Large intestine (tissue), 3 donors: ENCODE measurements at regions not wholly inside any gene's neighbourhood (a gene's known extent, or its start where the extent isn't known, plus 50 kb on each side); places are given as distances from the start of the nearest gene placed in this dataset.
"Not testable (repeated sequence)": the region's sequence is repeated elsewhere in the genome, so short reads cannot be mapped to it uniquely, and the experiment has no call there.

Source experiments
- DNase-seq, 2 donors: peaks; one replicate each; pipeline versions ENCODE4 v3.0.0 to v3.0.0-alpha.2; 2013
- H3K27ac ChIP-seq: one replicate; pipeline ENCODE4 v1.5.1; 2013; ENCODE audit warnings: low read length
- H3K27me3 ChIP-seq: 2 replicates; pipeline ENCODE4 v1.6.1; 2013; ENCODE audit warnings: low read length; ENCODE audit not compliant: control insufficient read depth, insufficient read depth
- H3K36me3 ChIP-seq: 2 replicates; pipeline ENCODE4 v1.6.1; 2013; ENCODE audit warnings: low read length; ENCODE audit not compliant: control insufficient read depth, insufficient read depth
- H3K4me1 ChIP-seq: one replicate; pipeline ENCODE4 v1.6.1; 2013; ENCODE audit warnings: low read length; ENCODE audit not compliant: control insufficient read depth, insufficient read depth
- H3K4me3 ChIP-seq: one replicate; pipeline ENCODE4 v1.5.1; 2013; ENCODE audit warnings: low read length
- H3K9me3 ChIP-seq: one replicate; pipeline ENCODE4 v1.6.1; 2013; ENCODE audit warnings: mild to moderate bottlenecking, low read depth, low read length, moderate library complexity; ENCODE audit not compliant: control insufficient read depth
- WGBS: methylation state at CpG from one replicate; pipeline ENCODE4 v1.1.5; 2013; ENCODE audit warnings: low lambda C conversion rate; ENCODE audit not compliant: insufficient coverage; 5-methylcytosine and 5-hydroxymethylcytosine counted together

DNA sequence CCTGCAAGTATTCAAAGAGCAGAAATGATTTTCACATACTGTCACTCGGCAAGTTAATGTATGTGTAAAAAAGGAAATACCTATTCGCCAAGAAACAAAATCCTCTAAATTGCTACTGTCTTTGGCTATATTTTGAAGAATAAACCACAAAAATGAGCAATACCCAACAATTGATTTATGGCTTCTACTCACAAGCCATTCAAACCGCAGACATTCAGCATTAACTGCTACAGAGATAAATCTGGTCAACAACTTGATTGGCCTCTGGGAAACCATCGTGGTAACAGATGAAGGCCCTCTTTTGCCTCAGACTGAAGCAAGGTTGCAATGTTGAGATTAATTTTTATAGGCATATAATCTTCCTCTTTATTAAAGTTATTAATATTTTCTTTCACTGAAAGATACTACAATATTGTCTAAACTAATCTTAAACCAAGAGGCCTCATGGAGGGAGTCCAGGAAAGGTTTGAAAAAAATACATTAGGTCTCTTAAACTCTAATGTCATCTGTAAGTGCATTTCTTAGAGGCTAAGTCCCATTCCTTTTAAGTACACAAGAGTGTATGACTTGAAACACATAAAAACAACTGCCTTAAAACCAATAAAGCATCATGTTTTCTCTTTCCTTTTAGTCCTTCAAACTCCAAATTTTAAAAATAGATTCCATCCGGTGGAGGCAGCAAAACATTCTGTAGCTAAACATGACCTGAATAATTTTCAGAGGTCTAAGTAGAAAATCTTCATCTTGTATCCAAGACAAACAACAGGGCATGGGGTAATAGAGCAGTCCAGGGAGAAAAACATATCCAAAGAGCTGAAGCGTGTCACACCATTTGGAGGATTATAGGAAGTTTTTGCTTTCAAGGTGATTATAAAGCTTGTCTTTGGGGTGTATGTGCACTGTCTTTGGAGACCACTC lies 162.4 kb upstream of the TGFBR2 start:
- WGBS = no CpG with 5 or more reads among the region's 6 CpGs
- no peak for DNase-seq
- H3K9me3 ChIP-seq = no peaks in the 10 kb centered on the region
- no peaks in the 10 kb centered on the region for H3K4me1 ChIP-seq
- no peaks in the 10 kb centered on the region for H3K36me3 ChIP-seq
- no peaks in the 10 kb centered on the region for H3K27me3 ChIP-seq
- no peak overlapping the region for H3K4me3 ChIP-seq
- no peak overlapping the region for H3K27ac ChIP-seq

DNA sequence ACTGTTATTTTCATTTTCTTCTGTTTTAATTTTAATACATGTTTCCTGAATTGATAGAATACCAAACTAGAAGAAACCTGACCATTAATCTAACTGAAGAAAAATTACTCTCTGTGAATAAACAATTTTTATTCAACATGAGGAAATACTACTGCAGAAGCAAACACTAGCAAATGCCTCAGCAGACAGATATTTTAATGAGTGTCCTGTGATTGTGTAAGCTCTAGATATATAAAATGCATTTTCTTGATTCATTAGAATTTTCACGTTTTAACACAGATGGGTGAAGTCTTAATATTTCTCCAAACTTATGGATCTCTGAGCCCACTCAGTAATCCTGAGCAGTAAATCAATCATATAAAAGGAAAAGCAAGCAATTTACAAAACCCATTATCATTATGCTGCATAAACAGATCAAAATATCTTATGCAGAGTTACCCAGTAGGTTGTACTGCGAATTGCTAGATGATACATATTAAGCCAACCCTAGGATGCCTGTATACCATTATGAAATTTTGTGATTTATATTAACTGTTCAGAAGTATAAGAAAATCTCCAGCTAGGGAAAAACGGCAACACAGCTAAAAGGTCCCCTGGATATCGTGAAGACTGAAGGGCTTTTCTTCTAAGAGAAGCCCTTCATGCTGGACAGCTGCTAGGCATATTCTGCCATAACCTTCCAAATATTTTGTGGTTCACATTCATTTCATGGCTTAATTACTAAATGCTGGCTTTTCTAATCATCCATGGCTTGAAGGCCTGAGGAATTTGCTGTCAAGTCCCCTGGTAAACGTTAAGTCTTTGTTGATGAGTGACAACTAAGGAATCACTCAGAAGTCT lies 157.7 kb upstream of the TGFBR2 start:
- H3K27me3 ChIP-seq = no peaks in the 10 kb centered on the region
- no peaks in the 10 kb centered on the region for H3K4me1 ChIP-seq
- WGBS = 86% methylated on average over 1 of the region's 5 CpGs
- H3K4me3 ChIP-seq = no peak overlapping the region
- no peaks in the 10 kb centered on the region for H3K9me3 ChIP-seq
- DNase-seq = no peak
- no peaks in the 10 kb centered on the region for H3K36me3 ChIP-seq
- no peak overlapping the region for H3K27ac ChIP-seq

DNA sequence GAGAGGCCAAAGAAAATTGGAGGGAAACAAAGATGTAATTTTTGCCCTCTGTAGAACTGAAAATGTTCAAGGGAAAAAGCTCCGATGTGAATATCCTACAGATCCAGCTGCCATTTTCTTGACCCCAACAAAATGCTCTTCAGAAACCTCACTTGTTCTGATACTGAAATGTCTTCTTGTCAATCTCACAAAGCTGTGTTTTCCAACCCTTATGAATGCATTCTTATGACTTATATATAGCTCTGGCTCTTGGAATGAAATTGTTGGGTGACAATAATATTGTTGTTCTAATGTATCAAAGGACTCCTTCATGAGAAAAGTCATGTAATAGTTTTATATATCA lies 157.1 kb upstream of the TGFBR2 start:
- no peaks in the 10 kb centered on the region for H3K27me3 ChIP-seq
- DNase-seq = no peak
- no peaks in the 10 kb centered on the region for H3K4me1 ChIP-seq
- no peaks in the 10 kb centered on the region for H3K36me3 ChIP-seq
- WGBS = no CpG with 5 or more reads among the region's 1 CpG
- no peaks in the 10 kb centered on the region for H3K9me3 ChIP-seq
- H3K4me3 ChIP-seq = no peak overlapping the region
- H3K27ac ChIP-seq = no peak overlapping the region

- H3K4me3 ChIP-seq = no peak overlapping the region
- no peaks in the 10 kb centered on the region for H3K9me3 ChIP-seq
- 83% methylated on average over 2 of the region's 3 CpGs for WGBS
Observed at GRCh38 chr3:30452446-30452845, 154.0 kb upstream of the TGFBR2 start.

GRCh38 chr3:30453360-30454039 lies 152.9 kb upstream of the TGFBR2 start:
- H3K9me3 ChIP-seq = no peaks in the 10 kb centered on the region
- no peak for DNase-seq
- no peak overlapping the region for H3K4me3 ChIP-seq
- WGBS = 96% methylated on average over 3 of the region's 4 CpGs
- no peak overlapping the region for H3K27ac ChIP-seq
- H3K36me3 ChIP-seq = no peaks in the 10 kb centered on the region
- no peaks in the 10 kb centered on the region for H3K4me1 ChIP-seq
- no peaks in the 10 kb centered on the region for H3K27me3 ChIP-seq

More at GRCh38 chr3:30452446-30452845, 154.0 kb upstream of the TGFBR2 start:
- Histone ChIP-seq H3K27ac (no peak overlapping the region), H3K4me1 (no peaks in the 10 kb centered on the region), H3K27me3 (no peaks in the 10 kb centered on the region), H3K36me3 (no peaks in the 10 kb centered on the region)
- no peak for DNase-seq

DNA sequence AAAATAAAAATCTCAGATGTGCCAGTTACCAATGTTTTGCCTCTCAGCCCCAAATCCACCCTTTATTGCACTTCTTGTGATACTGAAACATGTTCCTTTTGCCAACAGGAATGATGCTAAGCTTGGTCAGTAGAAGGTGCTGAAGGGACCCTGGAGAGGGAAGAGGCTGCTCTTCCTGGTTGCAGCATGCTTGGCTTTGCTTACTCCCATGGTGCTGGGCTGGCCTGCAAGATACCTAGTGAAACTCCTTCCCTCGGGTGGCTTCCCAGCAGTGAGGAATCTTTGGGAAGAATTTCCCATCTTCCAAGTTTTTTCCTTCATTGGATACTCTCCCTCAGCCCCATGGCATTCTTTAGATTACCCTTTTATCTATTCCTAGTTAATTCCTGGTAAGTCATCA lies 151.8 kb upstream of the TGFBR2 start:
- Histone ChIP-seq H3K36me3 (no peaks in the 10 kb centered on the region), H3K4me3 (no peak overlapping the region), H3K4me1 (no peaks in the 10 kb centered on the region), H3K9me3 (peaks cover 2% of the 10 kb centered on the region), H3K27me3 (no peaks in the 10 kb centered on the region), H3K27ac (no peak overlapping the region)
- no CpG with 5 or more reads among the region's 1 CpG for WGBS
- DNase-seq = no peak

GRCh38 chr3:30455112-30455511 lies 151.3 kb upstream of the TGFBR2 start:
- H3K9me3 ChIP-seq, DNase-seq, H3K4me1 ChIP-seq, H3K27ac ChIP-seq, H3K36me3 ChIP-seq, H3K4me3 ChIP-seq, H3K27me3 ChIP-seq: not testable (repeated sequence)
- WGBS = no CpG with 5 or more reads among the region's 4 CpGs

DNA sequence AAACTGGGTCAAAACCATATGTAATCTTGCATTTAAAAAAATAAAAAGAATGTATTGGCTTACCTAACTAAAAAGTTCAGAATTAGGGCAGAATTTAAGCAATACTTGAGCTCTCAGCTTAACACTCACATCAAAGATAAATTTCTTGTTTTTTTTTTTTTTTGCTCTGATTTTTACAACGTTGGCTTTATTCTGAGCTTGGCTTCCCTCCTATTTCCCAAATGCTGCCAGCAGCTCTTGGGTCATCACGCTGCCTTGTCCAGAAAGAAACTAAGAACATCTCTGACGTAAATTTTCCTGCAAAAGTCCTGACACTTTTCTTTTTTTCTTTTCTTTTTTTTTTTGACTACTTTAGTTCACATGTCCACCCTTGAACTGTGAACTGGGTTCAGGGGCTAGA lies 150.6 kb upstream of the TGFBR2 start:
- no peak for DNase-seq
- Histone ChIP-seq H3K27ac (no peak overlapping the region), H3K4me1 (no peaks in the 10 kb centered on the region)

DNA sequence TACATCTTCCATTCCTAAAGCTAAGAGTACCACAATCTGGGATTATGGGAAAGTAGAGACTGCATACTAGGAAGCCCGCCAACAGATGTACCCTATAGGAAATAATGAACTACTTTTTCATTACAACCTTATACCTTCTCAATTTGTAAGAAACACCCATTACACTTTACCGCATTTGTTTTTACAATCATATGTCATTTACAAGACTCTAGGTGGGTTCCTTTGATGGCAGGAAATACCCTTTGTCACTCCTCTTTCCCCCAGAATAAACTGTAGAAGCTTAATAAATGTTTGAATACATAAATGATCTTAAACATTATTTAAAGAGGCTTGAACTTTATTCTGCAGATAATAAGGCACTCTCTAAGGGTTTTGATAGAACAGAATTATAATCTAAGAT lies 150.1 kb upstream of the TGFBR2 start:
- Histone ChIP-seq H3K27ac (no peak overlapping the region), H3K4me1 (no peaks in the 10 kb centered on the region), H3K27me3 (no peaks in the 10 kb centered on the region), H3K9me3 (peaks cover 2% of the 10 kb centered on the region), H3K4me3 (no peak overlapping the region), H3K36me3 (no peaks in the 10 kb centered on the region)
- 100% methylated on average over 1 of the region's 2 CpGs for WGBS
- no peak for DNase-seq

More for the DNA sequence above, 150.6 kb upstream of the TGFBR2 start:
- Histone ChIP-seq H3K36me3 (no peaks in the 10 kb centered on the region), H3K4me3 (no peak overlapping the region), H3K27me3 (no peaks in the 10 kb centered on the region), H3K9me3 (peaks cover 2% of the 10 kb centered on the region)
- 62% methylated on average over 3 of the region's 3 CpGs for WGBS

DNA sequence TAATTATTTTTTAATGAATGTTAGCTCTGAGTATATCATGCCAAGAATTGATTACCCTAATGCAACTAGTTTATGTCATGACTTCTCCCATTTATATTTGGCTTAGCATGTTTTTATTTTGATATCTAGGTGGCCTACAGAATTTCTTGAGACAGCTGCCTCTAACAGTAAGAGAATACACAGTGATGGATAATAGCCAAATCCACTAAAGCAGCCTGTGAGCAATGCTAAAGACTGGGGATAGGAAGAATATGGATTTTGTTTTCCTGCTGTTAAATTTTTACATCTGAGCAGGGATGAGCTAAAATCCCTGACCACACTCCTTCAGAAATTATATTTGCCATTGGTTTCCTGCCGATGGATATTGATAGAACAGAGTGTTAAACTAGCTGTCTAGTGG lies 149.3 kb upstream of the TGFBR2 start:
- Histone ChIP-seq H3K36me3 (no peaks in the 10 kb centered on the region), H3K4me3 (no peak overlapping the region), H3K4me1 (no peaks in the 10 kb centered on the region), H3K9me3 (peaks cover 2% of the 10 kb centered on the region), H3K27ac (no peak overlapping the region), H3K27me3 (no peaks in the 10 kb centered on the region)
- 80% methylated on average over 1 of the region's 1 CpG for WGBS
- DNase-seq = no peak
